Bone marrow (tissue), 2 donors: ENCODE measurements at regions not wholly inside any gene's neighbourhood (a gene's known extent, or its start where the extent isn't known, plus 50 kb on each side); places are given as distances from the start of the nearest gene placed in this dataset.
A peak's percentile ranks its signal among the peaks of the same experiment; 100 is the strongest.

Experiments used
- DNase-seq, 2 donors: peaks; one replicate each; lab custom pipeline; 2025; lab: John Stamatoyannopoulos, UW

DNA sequence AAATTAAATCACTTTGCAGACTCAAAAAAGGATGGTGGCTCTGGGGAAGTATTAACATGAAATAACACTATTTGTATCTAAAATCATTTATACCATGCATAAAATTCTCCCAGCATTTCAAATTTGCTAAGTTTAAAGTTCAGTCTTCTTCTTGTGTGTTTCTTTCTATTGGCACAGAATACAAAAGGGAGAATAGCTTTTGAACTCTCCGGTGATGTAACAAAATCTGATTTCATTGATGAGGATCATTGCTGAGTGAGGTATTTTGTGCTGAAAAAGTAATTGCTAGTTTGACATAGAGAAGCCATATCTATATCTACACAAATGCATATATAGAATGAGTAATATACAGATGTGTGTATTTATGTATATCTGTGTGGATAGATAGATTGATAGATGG, 174.8 kb downstream of the LACC1 start:
- DNase-seq = no peak

- peak in 1 of 2 donors; percentile 33 for DNase-seq
Measured at GRCh38 chr13:44055681-44056080, 176.0 kb downstream of the LACC1 start.

GRCh38 chr13:44058067-44058466, 178.4 kb downstream of the LACC1 start:
- DNase-seq = no peak

GRCh38 chr13:44058624-44059215, 179.0 kb downstream of the LACC1 start:
- no peak for DNase-seq

DNA sequence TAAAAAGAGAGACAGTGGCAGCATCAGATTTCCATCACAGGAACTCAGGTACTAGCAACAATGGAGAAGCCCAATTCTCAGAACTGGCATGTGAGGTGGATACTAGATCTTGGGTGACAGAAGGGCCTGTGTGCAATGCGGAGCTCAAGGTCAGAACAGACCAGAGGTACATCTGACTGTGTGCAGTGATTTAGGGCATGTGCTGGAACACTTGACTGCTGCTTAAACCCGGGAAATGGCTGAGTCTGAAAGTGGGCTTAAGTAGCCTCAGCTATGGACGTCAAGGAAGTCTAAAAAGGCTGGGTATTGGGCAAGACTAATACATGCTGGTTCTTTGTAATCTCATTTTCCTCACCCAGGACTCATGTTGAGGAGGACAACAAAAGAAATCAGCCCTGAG, 182.2 kb downstream of the LACC1 start:
- no peak for DNase-seq

GRCh38 chr13:44063467-44063866, 183.8 kb downstream of the LACC1 start:
- no peak for DNase-seq

- no peak for DNase-seq
Measured at GRCh38 chr13:44063881-44064280, 184.2 kb downstream of the LACC1 start.

GRCh38 chr13:44064357-44064756, 184.7 kb downstream of the LACC1 start:
- no peak for DNase-seq

DNA sequence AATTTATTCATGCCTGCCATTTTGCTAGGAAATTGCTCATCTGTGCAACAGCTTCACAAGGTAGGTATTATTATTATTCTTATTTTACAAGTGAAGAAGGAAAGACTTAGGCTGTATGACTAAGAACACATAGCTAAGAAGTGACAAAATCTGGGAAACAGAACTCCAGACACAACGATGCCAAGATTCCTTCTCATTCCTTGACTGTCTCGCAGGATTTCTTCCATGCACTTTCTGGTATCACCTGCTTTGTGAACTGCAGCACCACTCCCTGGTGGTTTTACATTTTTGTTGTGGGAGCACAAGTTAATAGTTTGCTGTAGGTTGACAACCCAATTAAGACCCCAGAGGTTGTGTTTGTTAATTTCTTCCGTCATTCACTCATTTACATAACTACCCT, 188.5 kb downstream of the LACC1 start:
- no peak for DNase-seq

DNA sequence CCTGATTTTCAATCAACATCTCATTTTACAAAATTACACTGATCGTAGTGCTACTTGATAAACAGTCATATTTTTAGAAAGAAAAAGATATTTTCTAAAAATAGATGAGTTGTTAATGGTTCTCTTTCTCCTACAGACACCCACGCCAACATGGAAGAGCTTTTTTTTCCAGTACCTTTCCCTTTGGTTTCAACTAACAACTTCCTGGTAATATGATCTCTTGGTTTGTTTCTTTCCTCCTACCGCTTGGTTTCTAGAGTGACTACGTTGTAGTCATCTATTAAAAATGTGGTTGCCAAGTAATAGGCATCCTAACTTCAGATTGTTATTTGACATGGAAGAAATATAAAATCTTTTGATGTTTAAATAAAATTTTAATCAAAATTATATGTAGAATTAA, 189.0 kb downstream of the LACC1 start:
- DNase-seq = no peak

DNA sequence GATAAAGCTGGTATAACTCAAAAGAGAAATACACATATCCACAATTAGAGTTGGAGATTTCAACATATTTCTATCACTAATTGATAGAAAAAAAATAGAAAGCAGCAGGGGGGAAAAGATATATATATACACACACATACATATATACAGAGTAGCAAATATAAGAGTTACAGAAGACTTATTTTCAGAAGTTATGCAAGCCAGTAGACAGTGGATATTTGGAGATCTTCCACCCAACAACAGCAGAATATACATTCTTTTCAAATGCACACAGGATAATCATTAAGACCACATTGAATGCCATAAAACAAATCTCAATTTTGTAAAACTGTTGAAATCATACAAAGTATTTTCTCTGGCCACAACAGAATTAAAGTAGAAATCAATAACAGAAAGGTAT, 192.8 kb downstream of the LACC1 start:
- no peak for DNase-seq

DNA sequence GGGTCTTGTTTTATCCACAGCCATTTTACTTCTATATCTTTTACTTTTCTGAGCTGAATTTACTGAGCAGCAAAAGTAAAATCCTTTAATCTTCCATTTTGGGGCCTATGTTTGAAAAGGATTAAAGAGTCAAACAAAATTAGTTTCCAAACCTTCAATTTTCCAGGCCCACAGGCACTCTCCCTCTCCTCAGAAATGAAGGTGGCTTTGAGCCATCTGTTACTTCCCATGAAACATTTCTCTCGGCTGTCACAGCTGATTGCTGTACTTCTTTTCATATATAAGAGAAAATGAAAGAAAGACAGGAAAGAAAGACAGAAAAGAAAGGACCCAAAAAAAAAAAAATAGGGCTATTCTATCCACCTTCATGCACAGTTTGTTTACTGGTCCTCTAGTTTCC, 194.9 kb downstream of the LACC1 start:
- no peak for DNase-seq

DNA sequence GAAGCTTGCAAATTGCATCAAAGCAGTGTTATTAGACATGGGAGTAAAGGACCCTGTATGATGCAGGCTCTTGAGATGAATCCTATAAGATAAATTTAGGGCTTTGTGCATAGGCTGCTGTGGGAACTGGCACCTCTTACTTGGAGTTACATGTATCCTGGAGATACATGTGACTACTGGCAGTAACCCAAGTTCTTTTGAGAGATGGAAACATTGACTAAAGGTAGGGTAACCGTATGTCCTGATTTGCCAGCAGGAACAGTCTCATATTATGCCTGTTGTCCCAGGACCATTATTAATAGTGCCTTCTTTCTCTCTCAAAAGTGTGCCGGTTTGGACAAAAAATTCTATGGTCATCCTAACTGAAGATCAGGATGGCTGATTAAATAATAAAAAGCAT, 195.4 kb downstream of the LACC1 start:
- DNase-seq = no peak

- no peak for DNase-seq
Measured at GRCh38 chr13:44078806-44079376, 199.2 kb downstream of the LACC1 start.

GRCh38 chr13:44079413-44080205, 199.9 kb downstream of the LACC1 start:
- DNase-seq = no peak

- DNase-seq = no peak
Measured at GRCh38 chr13:44084146-44084545, 204.4 kb downstream of the LACC1 start.

GRCh38 chr13:44086389-44086788, 206.7 kb downstream of the LACC1 start:
- no peak for DNase-seq

GRCh38 chr13:44088411-44088810, 208.7 kb downstream of the LACC1 start:
- DNase-seq = no peak

DNA sequence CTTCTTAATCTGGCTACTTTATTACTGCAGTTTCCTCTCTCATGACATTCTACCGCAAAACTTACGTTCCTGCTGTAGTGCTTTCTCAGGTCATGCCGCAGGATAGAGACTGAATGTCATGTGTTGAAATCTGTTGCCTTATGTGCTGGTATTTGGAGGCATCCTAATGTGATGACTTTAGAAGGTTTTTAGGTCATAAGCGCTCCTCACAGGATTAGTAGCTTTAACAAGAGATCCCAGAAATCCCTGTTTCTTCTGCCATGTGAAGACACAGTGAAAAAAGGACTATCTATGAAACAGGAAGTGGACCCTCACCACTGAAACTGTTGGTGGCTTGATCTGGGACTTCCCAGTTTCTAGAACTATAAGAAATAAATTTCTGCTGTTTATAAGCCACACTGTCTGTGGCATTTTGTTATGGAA, 209.3 kb downstream of the LACC1 start:
- DNase-seq = no peak

GRCh38 chr13:44089452-44089851, 209.7 kb downstream of the LACC1 start:
- no peak for DNase-seq

DNA sequence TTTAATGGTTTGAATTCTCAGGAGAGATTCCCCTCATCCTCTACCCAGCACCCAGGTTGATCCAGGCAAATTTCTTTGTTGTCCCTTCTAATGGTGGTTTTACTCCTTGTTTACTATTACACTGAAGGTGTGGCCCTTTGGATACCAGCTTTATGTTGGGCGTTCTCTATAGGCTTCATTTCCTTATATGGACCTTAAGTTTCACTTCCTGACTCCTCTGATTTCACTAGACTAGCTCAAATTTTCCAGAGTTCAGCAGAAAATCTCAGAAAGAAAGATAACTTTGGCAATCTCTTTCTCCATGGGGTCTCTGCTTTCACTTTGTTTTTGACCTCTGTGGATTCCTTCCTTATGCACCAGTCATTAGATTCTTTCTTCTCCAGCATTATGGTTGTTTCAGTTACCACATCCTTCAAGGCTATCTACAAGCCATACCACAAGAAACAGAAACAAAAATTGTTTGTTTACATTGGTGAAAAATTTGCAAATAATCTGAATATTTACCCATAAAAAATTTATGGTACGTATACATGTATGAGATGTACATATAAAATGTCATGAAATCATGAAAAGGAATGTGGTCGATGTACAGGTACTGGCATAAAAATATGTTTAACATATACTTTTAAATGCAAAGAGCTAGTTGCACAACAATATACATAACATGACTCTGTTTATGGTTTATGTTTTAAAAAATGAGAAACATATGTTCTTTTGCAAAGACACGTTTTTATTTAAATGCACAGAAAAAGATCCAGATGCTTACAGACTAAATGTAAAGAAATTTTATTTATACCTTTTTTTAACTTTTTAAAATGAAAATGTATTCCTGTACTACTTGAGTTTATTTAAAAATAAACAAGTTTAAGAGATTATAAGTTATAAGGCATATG, 212.6 kb downstream of the LACC1 start:
- DNase-seq = no peak
